Tibial nerve (tissue), 4 donors: ENCODE measurements at regions not wholly inside any gene's neighbourhood (a gene's known extent, or its start where the extent isn't known, plus 50 kb on each side); places are given as distances from the start of the nearest gene placed in this dataset.

Experiments used
- EP300 ChIP-seq, 2 donors: sonication (generic); formaldehyde crosslinking; IDR thresholded peaks; one replicate each; pipeline ENCODE4 v1.6.1; 2017; ENCODE audit warnings: antibody characterized with exemption in 2 of 2, mild to moderate bottlenecking in 1 of 2
- POLR2A ChIP-seq, 2 donors: fragments of 450-650 bp; IDR thresholded peaks; one replicate each; pipeline ENCODE4 v1.6.1; 2017; ENCODE audit warnings: antibody characterized with exemption in 2 of 2, mild to moderate bottlenecking in 2 of 2, moderate library complexity in 2 of 2
- TF ChIP-seq, protein P1 (sequence below), 5 experiments: fragments of 200-600 bp in 3 of 5; fragments of 450-650 bp in 2 of 5; sonication (generic) in 3 of 5; IDR thresholded peaks; one replicate each; pipeline ENCODE4 v1.5.1; 2016 to 2019; ENCODE audit warnings: antibody characterized with exemption in 5 of 5, mild to moderate bottlenecking in 3 of 5, moderate library complexity in 2 of 5

DNA sequence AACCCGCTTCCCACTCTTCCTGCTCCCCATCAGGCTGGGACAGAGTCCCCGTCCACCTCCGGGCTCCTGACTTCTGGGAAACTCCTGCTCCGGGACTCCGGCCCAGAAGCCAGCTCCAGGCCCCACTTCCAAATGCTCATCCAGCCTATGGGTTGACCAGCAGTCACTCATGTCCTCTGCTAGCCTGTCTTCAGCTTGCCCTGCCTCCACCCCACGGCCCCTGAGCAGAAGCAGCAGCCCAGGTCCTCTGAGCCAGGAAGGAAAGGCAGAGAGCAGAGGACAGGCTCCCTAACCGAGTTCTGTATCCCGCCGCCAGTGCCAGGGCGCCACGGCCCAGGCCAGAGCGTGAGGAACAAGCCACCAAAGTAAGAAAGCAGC lies 86.4 kb upstream of the ID2 start:
- TF ChIP-seq POLR2A (IDR thresholded peaks at IDR 0.05) (no peak), EP300 (IDR thresholded peaks at IDR 0.05) (no peak)
- TF ChIP-seq, protein P1, sequence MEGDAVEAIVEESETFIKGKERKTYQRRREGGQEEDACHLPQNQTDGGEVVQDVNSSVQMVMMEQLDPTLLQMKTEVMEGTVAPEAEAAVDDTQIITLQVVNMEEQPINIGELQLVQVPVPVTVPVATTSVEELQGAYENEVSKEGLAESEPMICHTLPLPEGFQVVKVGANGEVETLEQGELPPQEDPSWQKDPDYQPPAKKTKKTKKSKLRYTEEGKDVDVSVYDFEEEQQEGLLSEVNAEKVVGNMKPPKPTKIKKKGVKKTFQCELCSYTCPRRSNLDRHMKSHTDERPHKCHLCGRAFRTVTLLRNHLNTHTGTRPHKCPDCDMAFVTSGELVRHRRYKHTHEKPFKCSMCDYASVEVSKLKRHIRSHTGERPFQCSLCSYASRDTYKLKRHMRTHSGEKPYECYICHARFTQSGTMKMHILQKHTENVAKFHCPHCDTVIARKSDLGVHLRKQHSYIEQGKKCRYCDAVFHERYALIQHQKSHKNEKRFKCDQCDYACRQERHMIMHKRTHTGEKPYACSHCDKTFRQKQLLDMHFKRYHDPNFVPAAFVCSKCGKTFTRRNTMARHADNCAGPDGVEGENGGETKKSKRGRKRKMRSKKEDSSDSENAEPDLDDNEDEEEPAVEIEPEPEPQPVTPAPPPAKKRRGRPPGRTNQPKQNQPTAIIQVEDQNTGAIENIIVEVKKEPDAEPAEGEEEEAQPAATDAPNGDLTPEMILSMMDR (IDR thresholded peaks at IDR 0.05), result no peak
